ENCODE measurements at regions not wholly inside any gene's neighbourhood (a gene's known extent, or its start where the extent isn't known, plus 50 kb on each side); places are given as distances from the start of the nearest gene placed in this dataset.
A peak's percentile ranks its signal among the peaks of the same experiment; 100 is the strongest.
"Not testable (repeated sequence)": the region's sequence is repeated elsewhere in the genome, so short reads cannot be mapped to it uniquely, and the experiment has no call there.

DNA sequence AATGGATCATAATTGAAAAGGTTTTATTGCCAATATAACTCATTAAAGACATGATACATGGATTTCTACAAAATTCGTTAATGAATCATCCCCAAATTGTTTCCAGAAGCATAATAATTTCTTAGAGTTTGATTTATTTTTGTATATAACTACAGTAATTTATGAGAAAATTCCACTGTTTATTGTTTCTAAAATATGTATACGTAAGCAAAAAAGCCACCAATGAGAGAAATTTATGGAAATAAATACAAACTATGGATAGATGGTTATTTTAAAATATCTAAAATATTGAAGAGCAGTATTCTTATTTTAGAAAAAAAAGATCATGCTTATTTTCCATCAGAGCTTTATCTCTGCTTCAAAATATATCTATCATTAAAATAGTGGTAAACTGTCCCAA lies 260.0 kb upstream of the ZNF385D start:
- Mint-ChIP-seq H3K27ac (ENCODE audit: low read depth, unreplicated experiment) (no peak overlapping the region), H3K4me3 (ENCODE audit: unreplicated experiment) (no peak overlapping the region), H3K9me3 (ENCODE audit: unreplicated experiment) (no peaks in the 10 kb centered on the region), H3K36me3 (ENCODE audit: insufficient read depth, unreplicated experiment) (no peaks in the 10 kb centered on the region), H3K27me3 (ENCODE audit: insufficient read depth, unreplicated experiment) (no peaks in the 10 kb centered on the region), H3K4me1 (ENCODE audit: insufficient read depth, unreplicated experiment) (peaks cover 3% of the 10 kb centered on the region)
- TF ChIP-seq, protein P1, sequence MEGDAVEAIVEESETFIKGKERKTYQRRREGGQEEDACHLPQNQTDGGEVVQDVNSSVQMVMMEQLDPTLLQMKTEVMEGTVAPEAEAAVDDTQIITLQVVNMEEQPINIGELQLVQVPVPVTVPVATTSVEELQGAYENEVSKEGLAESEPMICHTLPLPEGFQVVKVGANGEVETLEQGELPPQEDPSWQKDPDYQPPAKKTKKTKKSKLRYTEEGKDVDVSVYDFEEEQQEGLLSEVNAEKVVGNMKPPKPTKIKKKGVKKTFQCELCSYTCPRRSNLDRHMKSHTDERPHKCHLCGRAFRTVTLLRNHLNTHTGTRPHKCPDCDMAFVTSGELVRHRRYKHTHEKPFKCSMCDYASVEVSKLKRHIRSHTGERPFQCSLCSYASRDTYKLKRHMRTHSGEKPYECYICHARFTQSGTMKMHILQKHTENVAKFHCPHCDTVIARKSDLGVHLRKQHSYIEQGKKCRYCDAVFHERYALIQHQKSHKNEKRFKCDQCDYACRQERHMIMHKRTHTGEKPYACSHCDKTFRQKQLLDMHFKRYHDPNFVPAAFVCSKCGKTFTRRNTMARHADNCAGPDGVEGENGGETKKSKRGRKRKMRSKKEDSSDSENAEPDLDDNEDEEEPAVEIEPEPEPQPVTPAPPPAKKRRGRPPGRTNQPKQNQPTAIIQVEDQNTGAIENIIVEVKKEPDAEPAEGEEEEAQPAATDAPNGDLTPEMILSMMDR (IDR thresholded peaks at IDR 0.05; ENCODE audit: unreplicated experiment), result no peak
- intact Hi-C loops (cut with micrococcal nuclease), result no loop called here
- POLR2A ChIA-PET, result no interaction called here
- DNase-seq (ENCODE audit: unreplicated experiment), result no peak
- CTCF ChIA-PET, result no interaction called here
- no TSS peak for BruUV-seq (replicated peaks)

DNA sequence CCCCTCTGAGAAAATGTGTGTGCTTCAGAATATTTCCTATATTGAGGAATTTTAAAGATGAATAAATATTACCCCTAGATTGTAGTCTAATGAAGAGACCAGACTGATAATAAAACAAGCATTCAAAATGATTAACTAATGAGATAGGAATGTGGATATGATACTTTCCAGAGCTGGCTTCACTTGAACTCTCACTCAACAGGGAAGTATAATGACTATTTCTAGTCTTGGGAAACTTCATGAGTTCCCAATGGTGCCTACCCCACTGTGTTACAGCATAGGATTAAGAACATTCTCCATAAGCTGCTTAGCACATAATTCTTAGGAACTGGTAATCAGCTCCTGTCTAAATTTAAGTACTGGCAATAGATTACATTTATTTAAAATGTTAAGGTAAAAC lies 261.5 kb upstream of the ZNF385D start:
- Mint-ChIP-seq H3K27ac (ENCODE audit: low read depth, unreplicated experiment) (no peak overlapping the region), H3K27me3 (ENCODE audit: insufficient read depth, unreplicated experiment) (no peaks in the 10 kb centered on the region), H3K36me3 (ENCODE audit: insufficient read depth, unreplicated experiment) (no peaks in the 10 kb centered on the region), H3K4me3 (ENCODE audit: unreplicated experiment) (no peak overlapping the region), H3K9me3 (ENCODE audit: unreplicated experiment) (no peaks in the 10 kb centered on the region), H3K4me1 (ENCODE audit: insufficient read depth, unreplicated experiment) (peaks cover 3% of the 10 kb centered on the region)
- ChIA-PET POLR2A (no interaction called here), CTCF (interaction anchor here (0.6 to 0.8 kb wide), 2 partner anchors 118 to 1972 kb away, joined by 3 to 5 read pairs; partner anchors contain the start of gene KAT2B)
- peak; percentile 35 for DNase-seq (ENCODE audit: unreplicated experiment)
- no TSS peak for BruUV-seq (replicated peaks)
- intact Hi-C loops (cut with micrococcal nuclease), result no loop called here
- TF ChIP-seq, protein P1 (IDR thresholded peaks at IDR 0.05; ENCODE audit: unreplicated experiment), result no peak

DNA sequence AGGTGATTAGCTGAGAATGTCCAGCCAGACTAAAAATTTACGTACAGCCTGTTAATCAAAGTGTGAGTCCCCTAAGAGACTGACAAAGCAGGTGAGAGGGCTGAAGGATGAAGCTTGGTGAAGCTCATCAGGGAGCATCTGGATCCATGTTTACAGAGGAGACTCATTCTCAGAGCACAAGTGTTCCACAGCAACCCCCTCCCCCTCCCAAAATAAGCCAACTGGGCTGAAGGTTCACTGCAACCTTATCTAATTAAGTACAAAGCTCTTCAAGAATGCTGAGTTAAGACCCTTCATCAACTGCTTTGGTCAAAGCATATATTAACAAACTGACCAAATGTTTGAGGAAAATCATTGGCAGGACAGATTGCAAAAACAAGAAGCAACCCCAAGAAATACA lies 262.6 kb upstream of the ZNF385D start:
- Mint-ChIP-seq H3K27ac (ENCODE audit: low read depth, unreplicated experiment) (no peak overlapping the region), H3K36me3 (ENCODE audit: insufficient read depth, unreplicated experiment) (no peaks in the 10 kb centered on the region), H3K27me3 (ENCODE audit: insufficient read depth, unreplicated experiment) (no peaks in the 10 kb centered on the region), H3K4me1 (ENCODE audit: insufficient read depth, unreplicated experiment) (peaks cover 3% of the 10 kb centered on the region), H3K4me3 (ENCODE audit: unreplicated experiment) (no peak overlapping the region), H3K9me3 (ENCODE audit: unreplicated experiment) (no peaks in the 10 kb centered on the region)
- no TSS peak for BruUV-seq (replicated peaks)
- TF ChIP-seq, protein P1 (IDR thresholded peaks at IDR 0.05; ENCODE audit: unreplicated experiment), result no peak
- CTCF ChIA-PET, result interaction anchor here (0.6 kb wide), 1 partner anchor 14 kb away, joined by 3 read pairs; no protein-coding TSS in a partner anchor
- intact Hi-C loops (cut with micrococcal nuclease), result no loop called here
- POLR2A ChIA-PET, result no interaction called here
- no peak for DNase-seq (ENCODE audit: unreplicated experiment)

DNA sequence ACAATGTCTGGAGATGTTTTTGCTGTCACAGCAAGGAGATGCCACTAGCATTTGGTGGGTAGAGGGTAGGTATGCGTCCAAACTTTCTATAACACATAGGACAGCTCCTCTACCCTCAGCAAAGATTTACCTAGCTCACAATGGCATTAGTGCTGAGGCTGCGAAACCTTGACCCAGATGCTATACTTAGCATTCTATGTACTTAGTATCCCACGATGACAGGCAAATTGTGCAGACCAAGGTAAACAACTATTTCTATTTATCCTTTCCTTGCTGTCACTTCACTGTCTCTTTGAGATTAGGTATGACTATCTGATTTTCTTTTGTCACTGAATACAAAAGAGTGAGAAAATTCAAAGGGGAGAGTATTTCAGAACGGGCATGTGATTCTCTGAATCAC lies 265.2 kb upstream of the ZNF385D start:
- POLR2A ChIA-PET, result no interaction called here
- Mint-ChIP-seq H3K4me3 (ENCODE audit: unreplicated experiment) (no peak overlapping the region), H3K4me1 (ENCODE audit: insufficient read depth, unreplicated experiment) (peaks cover 3% of the 10 kb centered on the region), H3K27me3 (ENCODE audit: insufficient read depth, unreplicated experiment) (no peaks in the 10 kb centered on the region), H3K9me3 (ENCODE audit: unreplicated experiment) (no peaks in the 10 kb centered on the region), H3K36me3 (ENCODE audit: insufficient read depth, unreplicated experiment) (no peaks in the 10 kb centered on the region), H3K27ac (ENCODE audit: low read depth, unreplicated experiment) (no peak overlapping the region)
- intact Hi-C loops (cut with micrococcal nuclease), result no loop called here
- no peak for DNase-seq (ENCODE audit: unreplicated experiment)
- TF ChIP-seq, protein P1 (IDR thresholded peaks at IDR 0.05; ENCODE audit: unreplicated experiment), result no peak
- no TSS peak for BruUV-seq (replicated peaks)
- CTCF ChIA-PET, result no interaction called here

DNA sequence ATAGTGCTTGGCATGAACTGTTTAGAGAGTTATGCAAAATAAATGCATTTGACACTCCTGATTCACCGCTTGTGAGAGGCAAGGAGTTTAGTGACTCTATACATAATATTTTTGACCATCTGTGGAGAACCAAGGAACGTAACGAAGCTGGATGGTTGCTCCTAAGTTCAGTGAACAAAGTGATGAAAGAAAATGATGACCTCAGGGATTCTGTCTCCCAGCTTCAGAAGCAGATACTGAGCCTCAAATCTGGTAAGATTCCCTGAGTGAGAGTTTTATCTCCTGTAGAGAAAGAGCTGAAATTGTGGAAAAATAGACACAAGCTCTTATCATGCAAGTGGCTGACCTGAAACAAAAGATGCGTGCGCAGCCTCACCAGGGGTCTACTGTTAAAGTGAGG lies 273.6 kb upstream of the ZNF385D start:
- CTCF ChIA-PET; DNase-seq (ENCODE audit: unreplicated experiment); POLR2A ChIA-PET; H3K36me3 Mint-ChIP-seq (ENCODE audit: insufficient read depth, unreplicated experiment); H3K27me3 Mint-ChIP-seq (ENCODE audit: insufficient read depth, unreplicated experiment); H3K4me3 Mint-ChIP-seq (ENCODE audit: unreplicated experiment); H3K4me1 Mint-ChIP-seq (ENCODE audit: insufficient read depth, unreplicated experiment); BruUV-seq (replicated peaks); intact Hi-C loops (cut with micrococcal nuclease); H3K27ac Mint-ChIP-seq (ENCODE audit: low read depth, unreplicated experiment): not testable (repeated sequence)
- peaks cover 15% of the 10 kb centered on the region for H3K9me3 Mint-ChIP-seq (ENCODE audit: unreplicated experiment)

Data from MCF 10A (cell line).